ENCODE measurements at regions not wholly inside any gene's neighbourhood (a gene's known extent, or its start where the extent isn't known, plus 50 kb on each side); places are given as distances from the start of the nearest gene placed in this dataset.

DNA sequence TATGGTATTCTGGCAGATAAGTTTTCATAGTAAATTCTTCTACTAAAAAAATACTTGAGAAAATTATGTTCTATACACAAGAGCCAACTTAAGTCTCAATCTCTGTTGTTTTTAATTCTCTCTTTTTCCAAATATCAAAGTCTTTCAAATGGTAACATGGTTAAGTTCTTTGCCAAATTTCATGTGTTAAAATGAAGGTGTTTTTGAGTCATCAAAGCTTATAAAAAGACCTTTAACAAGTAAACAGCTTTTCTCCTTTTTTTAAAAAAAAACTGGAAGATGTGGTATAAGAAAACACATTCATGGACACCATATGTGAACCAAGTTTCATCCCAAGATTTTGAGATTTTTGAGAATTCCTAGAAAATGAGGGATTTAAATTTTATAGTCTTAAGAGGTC lies 111.3 kb downstream of the FOXG1 start:
- H2AK5ac ChIP-seq (ENCODE audit: insufficient read length, low read length), result no peak overlapping the region
- no peak overlapping the region for H2AFZ ChIP-seq (ENCODE audit: low read length)
- no peak overlapping the region for H3K4me2 ChIP-seq (ENCODE audit: insufficient read depth, insufficient read length, low read length)
- H2BK15ac ChIP-seq (ENCODE audit: low read depth, low read length), result no peak overlapping the region
- peaks cover 3 to 23% of the 10 kb centered on the region in 2 experiments; a peak in 3 of 4 replicates for H3K4me1 Mint-ChIP-seq
- H3K27ac ChIP-seq (ENCODE audit: insufficient read length, low read depth, low read length), result no peak overlapping the region
- H3K23ac ChIP-seq (ENCODE audit: insufficient read length, low read depth, low read length), result no peak overlapping the region
- H2BK120ac ChIP-seq (ENCODE audit: low read depth, low read length, poor library complexity, severe bottlenecking), result no peak overlapping the region
- H3K14ac ChIP-seq (ENCODE audit: insufficient read depth, low read length), result no peak overlapping the region
- no peak overlapping the region for H3K4me3 Mint-ChIP-seq
- no peaks in the 10 kb centered on the region for H4K20me1 ChIP-seq (ENCODE audit: control insufficient read depth, insufficient read depth, insufficient read length)
- TF ChIP-seq, protein P1, sequence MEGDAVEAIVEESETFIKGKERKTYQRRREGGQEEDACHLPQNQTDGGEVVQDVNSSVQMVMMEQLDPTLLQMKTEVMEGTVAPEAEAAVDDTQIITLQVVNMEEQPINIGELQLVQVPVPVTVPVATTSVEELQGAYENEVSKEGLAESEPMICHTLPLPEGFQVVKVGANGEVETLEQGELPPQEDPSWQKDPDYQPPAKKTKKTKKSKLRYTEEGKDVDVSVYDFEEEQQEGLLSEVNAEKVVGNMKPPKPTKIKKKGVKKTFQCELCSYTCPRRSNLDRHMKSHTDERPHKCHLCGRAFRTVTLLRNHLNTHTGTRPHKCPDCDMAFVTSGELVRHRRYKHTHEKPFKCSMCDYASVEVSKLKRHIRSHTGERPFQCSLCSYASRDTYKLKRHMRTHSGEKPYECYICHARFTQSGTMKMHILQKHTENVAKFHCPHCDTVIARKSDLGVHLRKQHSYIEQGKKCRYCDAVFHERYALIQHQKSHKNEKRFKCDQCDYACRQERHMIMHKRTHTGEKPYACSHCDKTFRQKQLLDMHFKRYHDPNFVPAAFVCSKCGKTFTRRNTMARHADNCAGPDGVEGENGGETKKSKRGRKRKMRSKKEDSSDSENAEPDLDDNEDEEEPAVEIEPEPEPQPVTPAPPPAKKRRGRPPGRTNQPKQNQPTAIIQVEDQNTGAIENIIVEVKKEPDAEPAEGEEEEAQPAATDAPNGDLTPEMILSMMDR (conservative IDR thresholded peaks at IDR 0.05), result no peak
- H3T11ph ChIP-seq (ENCODE audit: low read length), result no peak overlapping the region
- no peaks in the 10 kb centered on the region for H3K9me3 Mint-ChIP-seq
- no peak overlapping the region for H3K4ac ChIP-seq (ENCODE audit: low read depth, low read length)
- no peaks in the 10 kb centered on the region for H3K36me3 Mint-ChIP-seq (ENCODE audit: insufficient read depth in 1 of 3, low read depth in 3 of 3)
- H4K91ac ChIP-seq (ENCODE audit: insufficient read length, low read depth, low read length), result no peak overlapping the region
- H3K4me1 ChIP-seq (ENCODE audit: insufficient read depth, low read length), result 0 out of 2 replicates have a peak, but pooled peaks cover 3% of the 10 kb centered on the region
- H2BK5ac ChIP-seq (ENCODE audit: insufficient read length, low read length), result no peak overlapping the region
- no peak overlapping the region for H3K18ac ChIP-seq (ENCODE audit: insufficient read length, low read depth, low read length)
- DNase-seq, result no peak
- no peak overlapping the region for H3K9ac ChIP-seq (ENCODE audit: extremely low read depth, insufficient read length, low read length)
- no peak overlapping the region for H4K8ac ChIP-seq (replicated peaks; ENCODE audit: insufficient read length, low read depth, low read length)
- no peaks in the 10 kb centered on the region for H3K23me2 ChIP-seq (ENCODE audit: insufficient read length, low read depth, low read length, poor library complexity, severe bottlenecking)
- no peaks in the 10 kb centered on the region; the same call in 1 of the 2 replicates for H3K27me3 Mint-ChIP-seq (ENCODE audit: low read depth)
- no peak overlapping the region for H2BK12ac ChIP-seq (ENCODE audit: insufficient read length, low read depth, low read length)
- no peak overlapping the region for H3K56ac ChIP-seq (ENCODE audit: insufficient read length, low read depth, low read length)
- no peak overlapping the region for H2BK20ac ChIP-seq (ENCODE audit: low read depth, low read length, poor library complexity, severe bottlenecking)
- H3K9me3 ChIP-seq (ENCODE audit: control insufficient read depth, low read depth, low read length), result no peaks in the 10 kb centered on the region
- no peak overlapping the region for H4K5ac ChIP-seq (ENCODE audit: insufficient read length, low read depth, low read length)
- no peaks in the 10 kb centered on the region for H3K27me3 ChIP-seq (ENCODE audit: insufficient read depth, low read length)
- H3K79me2 ChIP-seq (ENCODE audit: insufficient read depth, low read length), result no peaks in the 10 kb centered on the region
- H3K79me1 ChIP-seq (ENCODE audit: insufficient read depth, low read depth, low read length, poor library complexity, severe bottlenecking), result no peaks in the 10 kb centered on the region
- H3K27ac Mint-ChIP-seq, result no peak overlapping the region

Data from H9 (cell line).